ENCODE measurements at regions not wholly inside any gene's neighbourhood (a gene's known extent, or its start where the extent isn't known, plus 50 kb on each side); places are given as distances from the start of the nearest gene placed in this dataset.

DNA sequence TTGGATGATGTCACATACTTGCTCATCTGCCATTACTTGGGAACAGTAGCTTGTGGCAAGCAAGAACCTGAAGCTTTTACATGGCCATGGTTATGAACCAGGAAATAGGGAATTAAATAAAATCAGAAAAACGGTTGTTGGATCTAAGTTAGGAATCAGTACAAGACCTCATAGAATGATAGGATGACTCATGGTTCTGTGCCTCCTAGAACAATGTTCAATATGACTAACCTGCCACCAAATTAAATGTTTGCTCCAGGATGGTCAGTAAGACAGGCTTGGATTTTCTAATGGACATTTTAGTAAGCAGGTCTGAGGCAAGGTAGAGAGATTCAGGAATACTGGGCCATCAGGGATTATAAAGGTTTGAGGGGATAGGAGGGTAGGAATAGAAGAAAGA is 218.9 kb downstream of the PLOD2 start:
- no peak for TF ChIP-seq POLR2A (IDR thresholded peaks at IDR 0.05)
- TF ChIP-seq, protein P1, sequence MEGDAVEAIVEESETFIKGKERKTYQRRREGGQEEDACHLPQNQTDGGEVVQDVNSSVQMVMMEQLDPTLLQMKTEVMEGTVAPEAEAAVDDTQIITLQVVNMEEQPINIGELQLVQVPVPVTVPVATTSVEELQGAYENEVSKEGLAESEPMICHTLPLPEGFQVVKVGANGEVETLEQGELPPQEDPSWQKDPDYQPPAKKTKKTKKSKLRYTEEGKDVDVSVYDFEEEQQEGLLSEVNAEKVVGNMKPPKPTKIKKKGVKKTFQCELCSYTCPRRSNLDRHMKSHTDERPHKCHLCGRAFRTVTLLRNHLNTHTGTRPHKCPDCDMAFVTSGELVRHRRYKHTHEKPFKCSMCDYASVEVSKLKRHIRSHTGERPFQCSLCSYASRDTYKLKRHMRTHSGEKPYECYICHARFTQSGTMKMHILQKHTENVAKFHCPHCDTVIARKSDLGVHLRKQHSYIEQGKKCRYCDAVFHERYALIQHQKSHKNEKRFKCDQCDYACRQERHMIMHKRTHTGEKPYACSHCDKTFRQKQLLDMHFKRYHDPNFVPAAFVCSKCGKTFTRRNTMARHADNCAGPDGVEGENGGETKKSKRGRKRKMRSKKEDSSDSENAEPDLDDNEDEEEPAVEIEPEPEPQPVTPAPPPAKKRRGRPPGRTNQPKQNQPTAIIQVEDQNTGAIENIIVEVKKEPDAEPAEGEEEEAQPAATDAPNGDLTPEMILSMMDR (IDR thresholded peaks at IDR 0.05): no peak
- TF ChIP-seq POLR2AphosphoS5 (IDR thresholded peaks at IDR 0.05): no peak

All from breast epithelium (tissue), 3 donors.